ENCODE measurements at regions not wholly inside any gene's neighbourhood (a gene's known extent, or its start where the extent isn't known, plus 50 kb on each side); places are given as distances from the start of the nearest gene placed in this dataset.

- Mint-ChIP-seq H3K9me3 (peaks cover 0 to 16% (median 3%) of the 10 kb centered on the region in 7 donors), H3K4me3 (no peak overlapping the region), H3K4me1 (no peaks in the 10 kb centered on the region), H3K27me3 (ENCODE audit: low read depth in 3 of 3) (peaks cover 0 to 5% (median 0%) of the 10 kb centered on the region in 3 donors), H3K36me3 (no peaks in the 10 kb centered on the region), H3K27ac (no peak overlapping the region)
- Histone ChIP-seq H2AFZ (ENCODE audit: insufficient read depth, low read depth, low read length, poor library complexity, severe bottlenecking) (no peak overlapping the region), H3K9me3 (replicated peaks in 1 of 2; ENCODE audit: control insufficient read depth in 1 of 2, insufficient read depth in 1 of 2, low read length in 2 of 2) (peaks cover 0 to 3% of the 10 kb centered on the region in 2 donors), H3K4me2 (replicated peaks; ENCODE audit: extremely low read depth, low read length, poor library complexity, severe bottlenecking) (no peak overlapping the region), H3K79me2 (ENCODE audit: insufficient read depth, low read length) (no peaks in the 10 kb centered on the region), H3K27me3 (ENCODE audit: control insufficient read depth in 2 of 2, insufficient read depth in 2 of 2, low read length in 2 of 2) (no peaks in the 10 kb centered on the region), H3K4me3 (replicated peaks in 1 of 3; ENCODE audit: low read depth in 2 of 3, low read length in 3 of 3) (no peak overlapping the region), H4K20me1 (ENCODE audit: insufficient read depth, low read length) (no peaks in the 10 kb centered on the region), H3K36me3 (replicated peaks in 1 of 2; ENCODE audit: control insufficient read depth in 1 of 2, insufficient read depth in 2 of 2, low read length in 2 of 2) (no peaks in the 10 kb centered on the region), H3K4me1 (ENCODE audit: control insufficient read depth in 1 of 2, insufficient read depth in 2 of 2, low read length in 2 of 2) (no peaks in the 10 kb centered on the region), H3K27ac (ENCODE audit: low read depth in 1 of 2, low read length in 2 of 2) (no peak overlapping the region), H3K9ac (ENCODE audit: insufficient read depth, low read length, poor library complexity, severe bottlenecking) (no peak overlapping the region)
- TF ChIP-seq CTCF (IDR thresholded peaks at IDR 0.05), result no peak
- intact Hi-C loops (cut with micrococcal nuclease), result no loop called here
- 91% methylated on average over 8 of the region's 12 CpGs for WGBS (ENCODE audit: insufficient coverage)
- no peak for DNase-seq
These were observed 143.7 kb upstream of the RUNX3 start for GRCh38 chr1:25073640-25074270.

GRCh38 chr1:25072461-25072860, 142.4 kb upstream of the RUNX3 start:
- intact Hi-C loops (cut with micrococcal nuclease), result no loop called here
- Mint-ChIP-seq H3K9me3 (peaks cover 0 to 13% (median 2%) of the 10 kb centered on the region in 7 donors), H3K4me3 (no peak overlapping the region), H3K27ac (no peak overlapping the region), H3K4me1 (no peaks in the 10 kb centered on the region), H3K27me3 (ENCODE audit: low read depth in 3 of 3) (peaks cover 0 to 5% (median 1%) of the 10 kb centered on the region in 3 donors), H3K36me3 (no peaks in the 10 kb centered on the region)
- H3K79me2 ChIP-seq (ENCODE audit: insufficient read depth, low read length), result no peaks in the 10 kb centered on the region
- TF ChIP-seq CTCF (IDR thresholded peaks at IDR 0.05), result no peak
- H3K27me3 ChIP-seq (ENCODE audit: control insufficient read depth in 2 of 2, insufficient read depth in 2 of 2, low read length in 2 of 2), result no peaks in the 10 kb centered on the region
- H3K36me3 ChIP-seq (replicated peaks in 1 of 2; ENCODE audit: control insufficient read depth in 1 of 2, insufficient read depth in 2 of 2, low read length in 2 of 2), result no peaks in the 10 kb centered on the region
- WGBS (ENCODE audit: insufficient coverage), result 91% methylated on average over 5 of the region's 5 CpGs
- H3K4me1 ChIP-seq (ENCODE audit: control insufficient read depth in 1 of 2, insufficient read depth in 2 of 2, low read length in 2 of 2), result no peaks in the 10 kb centered on the region
- no peaks in the 10 kb centered on the region for H4K20me1 ChIP-seq (ENCODE audit: insufficient read depth, low read length)
- no peak for DNase-seq
- H3K9ac ChIP-seq (ENCODE audit: insufficient read depth, low read length, poor library complexity, severe bottlenecking), result no peak overlapping the region
- H3K27ac ChIP-seq (ENCODE audit: low read depth in 1 of 2, low read length in 2 of 2), result no peak overlapping the region
- H2AFZ ChIP-seq (ENCODE audit: insufficient read depth, low read depth, low read length, poor library complexity, severe bottlenecking), result no peak overlapping the region
- no peak overlapping the region for H3K4me2 ChIP-seq (replicated peaks; ENCODE audit: extremely low read depth, low read length, poor library complexity, severe bottlenecking)
- H3K4me3 ChIP-seq (replicated peaks in 1 of 3; ENCODE audit: low read depth in 2 of 3, low read length in 3 of 3), result no peak overlapping the region
- H3K9me3 ChIP-seq (replicated peaks in 1 of 2; ENCODE audit: control insufficient read depth in 1 of 2, insufficient read depth in 1 of 2, low read length in 2 of 2), result peaks cover 0 to under 1% of the 10 kb centered on the region in 2 donors
